NCI-H2081 treated with DMSO at 0.1 percent for 48 hours (cell line): ENCODE measurements at regions not wholly inside any gene's neighbourhood (a gene's known extent, or its start where the extent isn't known, plus 50 kb on each side); places are given as distances from the start of the nearest gene placed in this dataset.
"Not testable (repeated sequence)": the region's sequence is repeated elsewhere in the genome, so short reads cannot be mapped to it uniquely, and the experiment has no call there.

Experiments
- DNase-seq: peaks from one replicate; lab custom pipeline; 2025; lab: John Stamatoyannopoulos, UW

DNA sequence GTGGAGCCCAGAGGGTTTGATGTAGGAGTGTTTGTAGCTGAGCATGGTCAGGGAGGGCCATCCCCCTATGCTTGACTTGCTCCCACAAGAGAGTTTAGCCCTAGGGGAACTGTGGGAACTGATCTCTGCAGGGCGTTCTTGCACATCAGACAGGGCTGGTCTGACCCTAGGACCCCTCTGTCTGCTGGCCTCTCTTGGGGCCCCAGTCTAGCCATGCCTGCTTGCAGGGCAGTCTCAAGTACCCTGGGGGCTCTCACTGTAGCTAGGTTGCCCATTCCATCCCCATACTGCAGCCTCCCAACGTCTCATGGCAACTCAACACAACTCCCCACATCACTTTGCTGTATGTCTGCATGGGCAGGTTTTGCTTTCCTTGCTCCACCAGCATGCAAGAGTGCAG lies 1250.7 kb upstream of the B3GALT2 start:
- DNase-seq: no peak

DNA sequence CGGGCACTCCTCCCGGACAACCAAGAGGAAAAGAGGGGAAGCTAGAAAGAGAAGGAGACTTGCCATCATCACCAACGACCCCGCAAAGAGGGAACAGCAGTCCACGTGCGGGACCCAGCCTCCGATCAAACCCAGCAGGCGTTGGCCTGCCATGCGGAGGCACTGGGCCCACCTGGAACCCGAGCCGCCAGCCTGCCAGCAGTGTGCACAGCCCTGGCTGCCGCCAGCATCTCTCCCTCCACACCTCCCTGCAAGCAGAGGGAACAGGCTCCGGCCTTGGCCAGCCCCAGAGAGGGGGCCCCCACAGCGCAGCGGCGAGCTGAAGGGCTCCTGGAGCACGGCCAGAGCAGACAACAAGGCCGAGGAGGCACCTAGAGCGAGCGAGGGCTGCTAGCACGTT lies 1244.7 kb upstream of the B3GALT2 start:
- DNase-seq: no peak

DNA sequence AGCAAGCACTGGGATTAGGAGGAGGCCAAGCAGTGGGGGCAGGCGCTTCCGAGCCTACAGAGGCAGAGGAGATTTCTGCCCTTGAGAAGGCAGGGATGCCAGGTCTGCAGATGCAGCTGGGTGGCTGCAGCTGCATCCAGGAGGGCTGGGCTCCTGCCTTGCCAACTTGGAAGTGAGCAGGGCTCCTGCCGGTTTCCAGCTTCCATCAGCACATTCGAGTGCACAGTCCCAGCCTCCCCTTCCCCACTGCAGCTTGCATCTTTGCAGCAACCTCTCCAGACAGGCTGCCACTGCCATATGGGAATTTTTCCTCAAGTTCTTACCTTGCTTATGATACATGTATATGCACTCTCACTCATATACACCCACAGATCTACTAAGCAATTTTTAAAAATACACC lies 1234.3 kb upstream of the B3GALT2 start:
- DNase-seq: no peak

DNA sequence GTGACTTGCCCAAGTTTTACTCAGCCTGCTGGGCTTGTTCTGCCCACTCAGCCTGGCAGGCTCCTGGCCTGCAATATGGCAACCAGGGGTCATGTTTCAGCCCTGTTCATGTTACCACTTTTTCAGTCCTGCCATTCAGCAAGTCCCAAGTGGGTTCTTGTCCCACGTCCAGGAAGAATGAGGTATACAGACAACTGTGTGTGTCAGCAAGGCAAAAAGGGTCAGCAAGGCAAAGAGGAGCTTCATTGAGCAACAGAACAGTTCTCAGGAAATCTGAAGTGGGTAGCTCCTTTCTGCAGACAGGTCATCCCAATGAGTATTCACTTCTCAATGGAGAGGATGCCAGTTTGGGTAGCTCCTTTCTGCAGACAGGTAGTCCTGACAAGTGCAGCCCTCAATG lies 1233.3 kb upstream of the B3GALT2 start:
- no peak for DNase-seq

DNA sequence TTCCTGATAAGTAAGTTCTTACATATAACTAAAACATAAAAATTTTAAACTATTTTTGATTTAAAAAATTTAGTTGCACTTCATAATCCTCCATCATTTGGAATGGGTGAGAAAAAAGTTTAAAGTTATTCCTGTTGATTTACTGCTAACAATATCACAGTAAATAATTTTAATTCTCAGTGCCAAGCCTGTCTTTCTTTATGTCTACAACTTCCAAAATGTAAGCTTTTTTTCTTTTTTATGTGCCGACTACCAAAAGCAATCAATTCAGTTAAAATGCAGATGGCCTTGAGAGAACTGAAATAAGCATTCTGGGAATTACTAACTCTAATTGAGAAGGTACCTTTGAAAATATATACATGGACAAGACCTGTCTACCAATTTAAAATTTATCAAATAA lies 1224.3 kb upstream of the B3GALT2 start:
- DNase-seq: no peak

DNA sequence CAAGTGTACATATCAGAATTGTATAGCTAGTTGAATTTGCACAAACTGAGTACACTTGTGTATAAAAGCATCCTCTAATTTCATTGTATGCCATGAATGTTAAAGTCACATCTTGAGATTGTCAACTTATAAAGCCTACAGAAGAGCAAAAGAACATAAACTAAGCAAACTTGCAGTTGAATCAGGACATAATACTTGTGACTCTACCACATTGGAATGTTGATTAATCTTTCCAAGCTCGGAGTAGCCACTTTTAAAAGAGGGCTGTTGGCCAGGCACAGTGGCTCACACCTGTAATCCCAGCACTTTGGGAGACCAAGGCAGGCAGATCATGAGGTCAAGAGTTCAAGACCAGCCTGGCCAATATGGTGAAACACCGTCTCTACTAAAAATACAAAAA lies 1220.8 kb upstream of the B3GALT2 start:
- DNase-seq: not testable (repeated sequence)

GRCh38 chr1:194394676-194395075 lies 1208.3 kb upstream of the B3GALT2 start:
- DNase-seq: no peak

- DNase-seq: no peak
These were observed 1201.1 kb upstream of the B3GALT2 start for GRCh38 chr1:194387531-194387930.

- DNase-seq: no peak
These were observed 1192.1 kb upstream of the B3GALT2 start for GRCh38 chr1:194378517-194378916.

DNA sequence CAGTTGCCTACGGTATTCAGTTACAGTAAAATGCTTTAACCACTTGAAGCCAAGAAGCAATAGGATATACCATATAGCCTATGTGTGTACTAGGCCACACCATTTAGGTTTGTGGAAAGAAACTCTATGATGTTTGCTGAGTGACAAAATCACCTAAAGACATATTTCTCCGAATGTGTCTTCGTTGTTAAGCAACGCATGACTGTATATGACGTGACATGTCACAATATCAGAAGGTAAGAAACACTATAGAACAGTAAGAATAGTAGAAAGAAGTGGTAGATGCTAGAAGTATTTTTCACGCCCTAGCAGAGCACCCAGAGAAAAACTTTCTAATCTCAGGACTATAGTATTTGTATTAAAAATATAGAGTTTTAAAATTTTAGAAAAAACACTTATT lies 1188.2 kb upstream of the B3GALT2 start:
- no peak for DNase-seq

DNA sequence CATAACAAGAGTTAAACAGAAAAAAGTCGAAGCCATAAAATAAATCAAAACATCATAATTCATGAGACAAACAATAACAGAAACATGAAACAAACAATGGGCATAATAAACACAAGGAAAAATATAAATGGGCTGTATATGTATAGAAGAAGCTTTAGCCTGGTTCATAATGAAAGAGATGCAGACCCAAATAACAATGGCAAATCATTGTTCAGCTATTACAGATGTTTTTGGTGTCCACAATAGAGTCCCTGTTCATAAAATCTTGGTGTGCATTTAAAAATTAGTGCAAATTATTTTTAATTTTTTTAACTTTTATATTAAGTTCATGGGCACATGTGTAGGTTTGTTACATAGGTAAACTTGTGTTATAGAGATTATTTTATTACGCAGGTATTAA lies 1185.9 kb upstream of the B3GALT2 start:
- no peak for DNase-seq

GRCh38 chr1:194369622-194370021 lies 1183.2 kb upstream of the B3GALT2 start:
- DNase-seq: no peak

- DNase-seq: no peak
These were observed 1182.6 kb upstream of the B3GALT2 start for GRCh38 chr1:194369060-194369459.

- DNase-seq: no peak
These were observed 1180.7 kb upstream of the B3GALT2 start for GRCh38 chr1:194367121-194367520.

DNA sequence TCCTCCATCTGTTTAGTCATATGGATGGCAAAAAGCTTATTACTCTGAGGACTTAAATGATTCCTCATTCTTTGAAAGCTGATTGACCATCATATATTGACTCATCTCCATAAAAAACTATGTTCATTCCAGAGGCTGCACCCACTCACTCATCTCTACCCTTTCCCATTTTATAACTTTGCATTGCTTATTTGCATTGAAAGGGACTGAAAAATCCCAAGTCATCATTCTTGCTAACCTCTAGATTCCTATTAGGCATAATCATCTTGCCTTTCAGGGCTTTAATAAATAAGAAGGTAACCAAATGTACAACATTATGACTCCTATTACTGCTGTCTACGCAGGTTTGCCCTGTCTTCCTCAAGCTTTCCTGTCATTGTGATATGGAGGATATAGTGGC lies 1180.3 kb upstream of the B3GALT2 start:
- no peak for DNase-seq

DNA sequence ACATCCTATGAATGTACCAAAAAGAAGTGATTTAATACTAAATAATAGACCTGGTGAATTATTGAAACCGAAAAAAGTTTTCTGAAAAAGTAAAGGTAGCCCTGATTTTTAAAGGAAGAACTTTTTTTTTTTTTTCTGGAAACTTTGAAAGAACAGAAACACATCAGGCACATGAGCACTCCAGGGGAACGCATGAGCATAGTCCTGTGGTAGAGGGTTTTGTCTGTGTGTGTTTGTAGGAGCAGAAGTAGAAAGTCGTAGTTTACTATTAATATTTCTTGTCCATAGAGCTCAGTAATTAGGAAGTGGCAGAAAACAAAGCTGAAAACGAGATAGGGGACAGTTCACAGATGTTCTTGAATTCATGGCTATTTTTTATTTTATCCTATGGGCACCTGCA lies 1175.9 kb upstream of the B3GALT2 start:
- DNase-seq: no peak

- DNase-seq: no peak
These were observed 1175.1 kb upstream of the B3GALT2 start for GRCh38 chr1:194361374-194362131.

DNA sequence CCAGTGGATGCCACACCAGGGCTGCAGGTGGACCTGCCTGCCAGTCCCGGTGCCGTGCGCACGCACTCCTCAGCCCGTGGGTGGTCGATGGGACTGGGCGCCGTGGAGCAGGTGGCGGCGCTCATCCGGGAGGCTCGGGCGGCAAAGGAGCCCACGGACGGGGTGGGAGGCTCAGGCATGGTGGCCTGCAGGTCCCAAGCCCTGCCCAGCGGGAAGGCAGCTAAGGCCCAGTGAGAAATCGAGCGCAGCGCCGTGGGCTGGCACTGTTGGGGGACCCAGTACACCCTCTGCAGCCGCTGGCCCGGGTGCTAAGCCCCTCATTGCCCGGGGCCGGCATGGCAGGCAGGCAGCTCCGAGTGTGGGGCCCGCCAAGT lies 1171.8 kb upstream of the B3GALT2 start:
- no peak for DNase-seq

DNA sequence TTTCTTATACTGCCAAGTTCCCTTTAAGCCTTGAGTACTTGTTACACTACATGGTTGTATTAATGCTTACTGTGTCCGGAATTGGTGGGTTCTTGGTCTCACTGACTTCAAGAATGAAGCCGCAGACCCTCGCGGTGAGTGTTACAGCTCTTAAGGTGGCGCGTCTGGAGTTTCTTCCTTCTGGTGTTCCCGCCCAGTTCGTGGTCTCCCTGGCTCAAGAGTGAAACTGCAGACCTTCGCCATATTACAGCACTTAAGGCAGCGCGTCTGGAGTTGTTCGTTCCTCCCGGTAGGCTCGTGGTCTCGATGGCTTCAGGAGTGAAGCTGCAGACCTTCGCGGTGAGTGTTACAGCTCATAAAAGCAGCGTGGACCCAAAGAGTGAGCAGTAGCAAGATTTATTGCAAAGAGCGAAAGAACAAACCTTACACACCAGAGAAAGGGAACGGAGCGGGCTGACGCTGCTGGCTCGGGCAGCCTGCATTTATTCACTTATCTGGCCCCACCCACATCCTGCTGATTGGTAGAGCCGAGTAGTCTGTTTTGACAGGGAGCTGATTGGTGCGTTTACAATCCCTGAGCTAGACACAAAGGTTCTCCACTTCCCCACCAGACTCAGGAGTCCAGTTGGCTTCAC lies 1171.3 kb upstream of the B3GALT2 start:
- not testable (repeated sequence) for DNase-seq

DNA sequence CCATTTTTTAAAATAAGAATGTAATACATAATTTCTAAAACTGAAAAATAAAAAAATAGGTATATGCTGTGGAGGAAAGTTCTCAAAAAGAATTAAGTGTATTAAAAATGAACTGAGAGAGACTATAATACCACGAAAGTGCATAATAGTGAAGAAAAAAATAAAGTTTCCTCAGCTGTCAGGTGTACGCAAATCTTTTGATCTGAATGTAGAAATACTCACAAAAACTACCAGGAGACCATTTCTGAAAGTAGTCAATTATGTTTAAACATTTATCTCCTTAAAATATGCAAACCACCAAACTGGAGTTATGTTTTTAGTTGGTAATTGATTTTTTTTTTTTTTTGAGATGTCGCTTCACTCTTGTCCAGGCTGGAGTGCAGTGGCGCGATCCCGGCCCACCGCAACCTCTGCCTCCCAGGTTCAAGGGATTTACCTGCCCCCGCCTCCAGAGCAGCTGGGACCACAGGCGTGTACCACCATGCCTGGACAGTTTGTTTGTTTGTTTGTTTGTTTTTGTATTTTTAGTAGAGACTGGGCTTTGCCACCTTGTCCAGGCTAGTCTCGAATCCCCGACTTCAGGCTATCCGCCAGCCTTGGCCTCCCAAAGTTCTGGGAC lies 1169.2 kb upstream of the B3GALT2 start:
- no peak for DNase-seq

DNA sequence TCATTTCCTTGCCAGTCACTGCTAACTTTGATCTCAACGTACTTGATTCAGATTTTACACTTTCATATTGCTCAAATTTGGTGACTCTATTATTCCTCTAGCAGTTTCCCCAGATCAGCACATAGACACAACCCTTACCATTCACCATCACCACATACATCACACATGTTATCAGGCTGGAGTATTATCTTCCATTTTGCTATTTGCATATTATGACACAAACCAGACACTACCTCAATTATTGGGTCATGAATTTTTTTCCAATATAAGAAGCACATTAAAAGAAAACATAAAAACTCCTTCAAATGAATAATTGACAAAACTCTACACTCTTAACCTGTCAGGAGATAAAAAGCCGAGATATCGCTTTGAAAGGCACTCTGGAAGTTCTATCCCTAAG lies 1166.7 kb upstream of the B3GALT2 start:
- DNase-seq: no peak

GRCh38 chr1:194347200-194347599 lies 1160.8 kb upstream of the B3GALT2 start:
- no peak for DNase-seq

GRCh38 chr1:194342484-194343262 lies 1156.3 kb upstream of the B3GALT2 start:
- no peak for DNase-seq
